Neural cell (in vitro differentiated cells): ENCODE measurements at regions not wholly inside any gene's neighbourhood (a gene's known extent, or its start where the extent isn't known, plus 50 kb on each side); places are given as distances from the start of the nearest gene placed in this dataset.

ENCODE experiments used
- H2AFZ ChIP-seq: fragments of 200-600, 300-800 bp; sonication (generic), shearing (Covaris generic); 2 replicates; pipeline ENCODE4 v1.6.0; 2014; ENCODE audit warnings: low read depth, mild to moderate bottlenecking, antibody characterized with exemption, low read length, moderate library complexity
- H3F3A ChIP-seq: fragments of 200-600 bp; shearing (Covaris generic); 2 replicates; pipeline ENCODE4 v1.6.1; 2016; ENCODE audit warnings: mild to moderate bottlenecking, moderate library complexity, mixed read lengths, antibody characterized with exemption, low read length; ENCODE audit not compliant: insufficient read depth, poor library complexity, severe bottlenecking
- H3K27ac ChIP-seq: fragments of 200-600, 300-800 bp; sonication (generic), shearing (Covaris generic); 2 replicates; pipeline ENCODE4 v1.5.1; 2014; ENCODE audit warnings: mild to moderate bottlenecking, low read length, moderate library complexity
- H3K27me3 ChIP-seq: fragments of 300-800, 200-600 bp; sonication (generic), shearing (Covaris generic); 2 replicates; pipeline ENCODE4 v1.6.0; 2014; ENCODE audit warnings: mild to moderate bottlenecking, low read depth, low read length, moderate library complexity; ENCODE audit not compliant: insufficient read depth
- H3K36me3 ChIP-seq: fragments of 300-800, 200-600 bp; sonication (generic), shearing (Covaris generic); 2 replicates; pipeline ENCODE4 v1.5.1; 2014; ENCODE audit warnings: mild to moderate bottlenecking, antibody characterized with exemption, low read length, moderate library complexity; ENCODE audit not compliant: insufficient read depth
- H3K4me2 ChIP-seq: fragments of 300-800, 200-600 bp; sonication (generic), shearing (Covaris generic); 2 replicates; pipeline ENCODE4 v1.6.0; 2014; ENCODE audit warnings: mild to moderate bottlenecking, low read length
- H3K4me3 ChIP-seq: fragments of 300-800, 200-600 bp; sonication (generic), shearing (Covaris generic); 2 replicates; pipeline ENCODE4 v1.5.1; 2014; ENCODE audit warnings: mild to moderate bottlenecking, low read length, moderate library complexity
- H3K79me2 ChIP-seq: fragments of 200-600 bp; shearing (Covaris generic); replicated peaks from 2 replicates; pipeline ENCODE4 v1.6.0; 2014; ENCODE audit warnings: mild to moderate bottlenecking, low read length, moderate library complexity; ENCODE audit not compliant: insufficient read depth
- H3K9ac ChIP-seq: fragments of 300-800, 200-600 bp; sonication (generic), shearing (Covaris generic); 2 replicates; pipeline ENCODE4 v1.6.1; 2016; ENCODE audit warnings: mild to moderate bottlenecking, low read length, mixed read lengths
- H3K9me2 ChIP-seq: fragments of 200-600 bp; shearing (Covaris generic); 2 replicates; pipeline ENCODE4 v1.6.1; 2016; ENCODE audit warnings: mild to moderate bottlenecking, low read length, mixed read lengths; ENCODE audit not compliant: insufficient read depth
- H3K9me3 ChIP-seq: fragments of 200-600, 300-800 bp; sonication (generic), shearing (Covaris generic); 2 replicates; pipeline ENCODE4 v1.6.1; 2016; ENCODE audit warnings: mild to moderate bottlenecking, mixed run types, low read length, moderate library complexity, mixed read lengths
- H4K20me1 ChIP-seq: fragments of 200-600 bp; shearing (Covaris generic); 2 replicates; pipeline ENCODE4 v1.6.1; 2016; ENCODE audit warnings: mild to moderate bottlenecking, mixed run types; ENCODE audit not compliant: insufficient read depth
- EP300 ChIP-seq: fragments of 450-650 bp; conservative IDR thresholded peaks from 2 replicates; pipeline ENCODE4 v1.6.1; 2014; ENCODE audit warnings: antibody characterized with exemption, mild to moderate bottlenecking, moderate library complexity; ENCODE audit not compliant: poor library complexity, severe bottlenecking
- EZH2 ChIP-seq: fragments of 200-600, 300-800 bp; shearing (Covaris generic), sonication (generic); IDR thresholded peaks from 2 replicates; pipeline ENCODE4 v1.6.1; 2014; ENCODE audit warnings: antibody characterized with exemption, low read length, borderline replicate concordance, mild to moderate bottlenecking; ENCODE audit not compliant: insufficient read depth, poor library complexity, severe bottlenecking
- MXI1 ChIP-seq: fragments of 450-650 bp; conservative IDR thresholded peaks from 2 replicates; pipeline ENCODE4 v1.6.1; 2014; ENCODE audit warnings: antibody characterized with exemption, mild to moderate bottlenecking; ENCODE audit not compliant: poor library complexity, severe bottlenecking
- POLR2AphosphoS5 ChIP-seq: IDR thresholded peaks from 2 replicates; pipeline ENCODE4 v1.6.1; 2012
- RAD21 ChIP-seq: fragments of 450-650 bp; conservative IDR thresholded peaks from 2 replicates; pipeline ENCODE4 v1.6.1; 2014; ENCODE audit warnings: antibody characterized with exemption, mild to moderate bottlenecking, moderate library complexity
- SMC3 ChIP-seq: fragments of 450-650 bp; conservative IDR thresholded peaks from 2 replicates; pipeline ENCODE4 v1.6.1; 2014; ENCODE audit warnings: antibody characterized with exemption, mild to moderate bottlenecking, moderate library complexity; ENCODE audit not compliant: poor library complexity
- TAF1 ChIP-seq: IDR thresholded peaks from 2 replicates; pipeline ENCODE4 v1.6.1; 2012; ENCODE audit warnings: low read depth
- TF ChIP-seq, protein P1 (sequence below): fragments of 450-650 bp; IDR thresholded peaks from 2 replicates; pipeline ENCODE4 v1.5.1; 2014; ENCODE audit warnings: antibody characterized with exemption, mild to moderate bottlenecking, moderate library complexity; ENCODE audit not compliant: poor library complexity, severe bottlenecking
- TF ChIP-seq, protein P2 (sequence below): IDR thresholded peaks from 2 replicates; pipeline ENCODE4 v1.6.1; 2012; ENCODE audit warnings: borderline replicate concordance

DNA sequence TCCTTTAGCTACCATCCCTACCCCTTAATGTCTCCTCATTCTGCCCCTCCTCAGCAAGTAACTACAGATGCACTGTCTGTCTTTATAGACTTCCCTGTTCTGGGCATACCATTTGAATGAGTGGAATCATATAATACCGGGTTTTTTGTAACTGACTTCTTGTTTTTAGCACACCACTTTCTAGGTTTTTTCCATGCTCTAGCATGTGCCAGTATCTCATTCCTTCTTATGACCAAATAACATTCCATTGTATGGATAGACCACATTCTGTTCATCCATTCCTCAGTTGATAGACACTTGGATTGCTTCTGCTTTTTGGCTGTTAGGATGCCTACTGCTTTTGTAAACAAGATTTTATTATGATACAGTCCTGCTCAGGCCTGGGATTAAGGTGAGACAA, 154.7 kb downstream of the TSN start:
- TF ChIP-seq, protein P1, sequence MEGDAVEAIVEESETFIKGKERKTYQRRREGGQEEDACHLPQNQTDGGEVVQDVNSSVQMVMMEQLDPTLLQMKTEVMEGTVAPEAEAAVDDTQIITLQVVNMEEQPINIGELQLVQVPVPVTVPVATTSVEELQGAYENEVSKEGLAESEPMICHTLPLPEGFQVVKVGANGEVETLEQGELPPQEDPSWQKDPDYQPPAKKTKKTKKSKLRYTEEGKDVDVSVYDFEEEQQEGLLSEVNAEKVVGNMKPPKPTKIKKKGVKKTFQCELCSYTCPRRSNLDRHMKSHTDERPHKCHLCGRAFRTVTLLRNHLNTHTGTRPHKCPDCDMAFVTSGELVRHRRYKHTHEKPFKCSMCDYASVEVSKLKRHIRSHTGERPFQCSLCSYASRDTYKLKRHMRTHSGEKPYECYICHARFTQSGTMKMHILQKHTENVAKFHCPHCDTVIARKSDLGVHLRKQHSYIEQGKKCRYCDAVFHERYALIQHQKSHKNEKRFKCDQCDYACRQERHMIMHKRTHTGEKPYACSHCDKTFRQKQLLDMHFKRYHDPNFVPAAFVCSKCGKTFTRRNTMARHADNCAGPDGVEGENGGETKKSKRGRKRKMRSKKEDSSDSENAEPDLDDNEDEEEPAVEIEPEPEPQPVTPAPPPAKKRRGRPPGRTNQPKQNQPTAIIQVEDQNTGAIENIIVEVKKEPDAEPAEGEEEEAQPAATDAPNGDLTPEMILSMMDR, result no peak
- TF ChIP-seq EZH2 (no peak), SMC3 (no peak), MXI1 (no peak), TAF1 (no peak), RAD21 (no peak), POLR2AphosphoS5 (no peak), EP300 (no peak)
- TF ChIP-seq, protein P2, sequence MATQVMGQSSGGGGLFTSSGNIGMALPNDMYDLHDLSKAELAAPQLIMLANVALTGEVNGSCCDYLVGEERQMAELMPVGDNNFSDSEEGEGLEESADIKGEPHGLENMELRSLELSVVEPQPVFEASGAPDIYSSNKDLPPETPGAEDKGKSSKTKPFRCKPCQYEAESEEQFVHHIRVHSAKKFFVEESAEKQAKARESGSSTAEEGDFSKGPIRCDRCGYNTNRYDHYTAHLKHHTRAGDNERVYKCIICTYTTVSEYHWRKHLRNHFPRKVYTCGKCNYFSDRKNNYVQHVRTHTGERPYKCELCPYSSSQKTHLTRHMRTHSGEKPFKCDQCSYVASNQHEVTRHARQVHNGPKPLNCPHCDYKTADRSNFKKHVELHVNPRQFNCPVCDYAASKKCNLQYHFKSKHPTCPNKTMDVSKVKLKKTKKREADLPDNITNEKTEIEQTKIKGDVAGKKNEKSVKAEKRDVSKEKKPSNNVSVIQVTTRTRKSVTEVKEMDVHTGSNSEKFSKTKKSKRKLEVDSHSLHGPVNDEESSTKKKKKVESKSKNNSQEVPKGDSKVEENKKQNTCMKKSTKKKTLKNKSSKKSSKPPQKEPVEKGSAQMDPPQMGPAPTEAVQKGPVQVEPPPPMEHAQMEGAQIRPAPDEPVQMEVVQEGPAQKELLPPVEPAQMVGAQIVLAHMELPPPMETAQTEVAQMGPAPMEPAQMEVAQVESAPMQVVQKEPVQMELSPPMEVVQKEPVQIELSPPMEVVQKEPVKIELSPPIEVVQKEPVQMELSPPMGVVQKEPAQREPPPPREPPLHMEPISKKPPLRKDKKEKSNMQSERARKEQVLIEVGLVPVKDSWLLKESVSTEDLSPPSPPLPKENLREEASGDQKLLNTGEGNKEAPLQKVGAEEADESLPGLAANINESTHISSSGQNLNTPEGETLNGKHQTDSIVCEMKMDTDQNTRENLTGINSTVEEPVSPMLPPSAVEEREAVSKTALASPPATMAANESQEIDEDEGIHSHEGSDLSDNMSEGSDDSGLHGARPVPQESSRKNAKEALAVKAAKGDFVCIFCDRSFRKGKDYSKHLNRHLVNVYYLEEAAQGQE, result no peak
- H4K20me1 ChIP-seq, result no peaks in the 10 kb centered on the region
- H3F3A ChIP-seq, result no peaks in the 10 kb centered on the region
- no peak overlapping the region for H3K27ac ChIP-seq
- H3K9me2 ChIP-seq, result no peaks in the 10 kb centered on the region
- H3K9ac ChIP-seq, result no peak overlapping the region
- no peaks in the 10 kb centered on the region for H3K9me3 ChIP-seq
- H3K27me3 ChIP-seq, result peaks cover 36% of the 10 kb centered on the region
- H2AFZ ChIP-seq, result no peak overlapping the region
- no peaks in the 10 kb centered on the region for H3K79me2 ChIP-seq
- H3K4me3 ChIP-seq, result no peak overlapping the region
- no peaks in the 10 kb centered on the region for H3K36me3 ChIP-seq
- H3K4me2 ChIP-seq, result no peak overlapping the region

DNA sequence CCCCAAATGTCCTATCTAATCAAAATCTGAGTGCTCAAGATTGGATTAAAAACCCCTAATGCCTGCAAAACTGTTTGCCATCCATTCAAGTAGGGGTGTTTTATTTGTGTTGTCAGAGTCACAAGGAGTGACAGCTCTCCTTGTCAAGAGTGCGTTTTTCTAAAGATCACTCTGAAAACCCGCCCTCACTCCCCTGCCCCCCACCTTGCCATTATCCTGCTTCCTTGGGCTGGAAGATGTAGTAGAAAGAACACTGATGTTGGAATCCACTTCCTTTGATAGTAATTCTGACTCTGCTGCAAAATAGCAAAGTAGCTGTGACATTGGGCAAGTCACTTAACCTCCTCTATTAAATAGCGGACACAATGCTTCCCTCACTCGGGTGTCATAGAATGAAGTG, 155.6 kb downstream of the TSN start:
- Histone ChIP-seq H4K20me1 (no peaks in the 10 kb centered on the region), H3K36me3 (no peaks in the 10 kb centered on the region), H3K27ac (no peak overlapping the region), H3K9me2 (no peaks in the 10 kb centered on the region), H3K4me2 (no peak overlapping the region), H3F3A (no peaks in the 10 kb centered on the region), H3K4me3 (no peak overlapping the region), H3K9me3 (no peaks in the 10 kb centered on the region), H3K79me2 (no peaks in the 10 kb centered on the region), H3K27me3 (peaks cover 36% of the 10 kb centered on the region), H3K9ac (no peak overlapping the region), H2AFZ (no peak overlapping the region)
- TF ChIP-seq EP300 (peak; percentile 32), EZH2 (no peak), POLR2AphosphoS5 (peak; percentile 34)

DNA sequence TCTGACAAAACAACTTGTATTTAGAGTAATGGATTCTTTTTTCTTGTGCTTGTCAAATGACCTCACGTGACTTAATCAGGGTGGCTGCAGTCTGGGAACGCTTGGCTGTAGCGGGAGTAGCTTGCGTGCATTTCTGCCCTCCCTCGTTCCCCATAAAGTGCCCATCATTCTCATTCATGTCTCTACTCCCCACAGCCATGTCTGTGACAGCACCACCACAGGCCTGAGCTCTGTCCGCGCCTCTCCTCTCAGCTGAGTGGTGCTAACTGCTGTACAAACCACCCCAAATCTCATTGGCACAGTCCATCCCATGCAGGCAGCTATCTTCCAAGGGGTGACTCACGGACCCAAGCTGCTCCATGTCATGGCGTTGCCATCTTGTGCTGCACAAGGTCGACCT, 161.7 kb downstream of the TSN start:
- Histone ChIP-seq H3F3A (no peaks in the 10 kb centered on the region), H3K4me2 (no peak overlapping the region), H3K9me2 (no peaks in the 10 kb centered on the region), H3K9ac (no peak overlapping the region), H3K9me3 (no peaks in the 10 kb centered on the region), H4K20me1 (no peaks in the 10 kb centered on the region), H3K27me3 (peaks cover 20% of the 10 kb centered on the region), H3K79me2 (no peaks in the 10 kb centered on the region), H3K4me3 (no peak overlapping the region), H3K36me3 (no peaks in the 10 kb centered on the region), H2AFZ (no peak overlapping the region), H3K27ac (no peak overlapping the region)
- TF ChIP-seq, protein P2, result no peak
- no peak for TF ChIP-seq EZH2
- no peak for TF ChIP-seq POLR2AphosphoS5
